ENCODE measurements at regions not wholly inside any gene's neighbourhood (a gene's known extent, or its start where the extent isn't known, plus 50 kb on each side); places are given as distances from the start of the nearest gene placed in this dataset.

GRCh38 chr6:134381959-134382358, 64.0 kb upstream of the SGK1 start:
- TF ChIP-seq, protein P1, sequence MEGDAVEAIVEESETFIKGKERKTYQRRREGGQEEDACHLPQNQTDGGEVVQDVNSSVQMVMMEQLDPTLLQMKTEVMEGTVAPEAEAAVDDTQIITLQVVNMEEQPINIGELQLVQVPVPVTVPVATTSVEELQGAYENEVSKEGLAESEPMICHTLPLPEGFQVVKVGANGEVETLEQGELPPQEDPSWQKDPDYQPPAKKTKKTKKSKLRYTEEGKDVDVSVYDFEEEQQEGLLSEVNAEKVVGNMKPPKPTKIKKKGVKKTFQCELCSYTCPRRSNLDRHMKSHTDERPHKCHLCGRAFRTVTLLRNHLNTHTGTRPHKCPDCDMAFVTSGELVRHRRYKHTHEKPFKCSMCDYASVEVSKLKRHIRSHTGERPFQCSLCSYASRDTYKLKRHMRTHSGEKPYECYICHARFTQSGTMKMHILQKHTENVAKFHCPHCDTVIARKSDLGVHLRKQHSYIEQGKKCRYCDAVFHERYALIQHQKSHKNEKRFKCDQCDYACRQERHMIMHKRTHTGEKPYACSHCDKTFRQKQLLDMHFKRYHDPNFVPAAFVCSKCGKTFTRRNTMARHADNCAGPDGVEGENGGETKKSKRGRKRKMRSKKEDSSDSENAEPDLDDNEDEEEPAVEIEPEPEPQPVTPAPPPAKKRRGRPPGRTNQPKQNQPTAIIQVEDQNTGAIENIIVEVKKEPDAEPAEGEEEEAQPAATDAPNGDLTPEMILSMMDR (IDR thresholded peaks at IDR 0.05; ENCODE audit: insufficient read depth, low read depth, low read length, missing control alignments), result no peak
- no peak for DNase-seq (ENCODE audit: low read depth)
- no peak overlapping the region for H3K4me3 ChIP-seq (ENCODE audit: low read depth, low read length)

DNA sequence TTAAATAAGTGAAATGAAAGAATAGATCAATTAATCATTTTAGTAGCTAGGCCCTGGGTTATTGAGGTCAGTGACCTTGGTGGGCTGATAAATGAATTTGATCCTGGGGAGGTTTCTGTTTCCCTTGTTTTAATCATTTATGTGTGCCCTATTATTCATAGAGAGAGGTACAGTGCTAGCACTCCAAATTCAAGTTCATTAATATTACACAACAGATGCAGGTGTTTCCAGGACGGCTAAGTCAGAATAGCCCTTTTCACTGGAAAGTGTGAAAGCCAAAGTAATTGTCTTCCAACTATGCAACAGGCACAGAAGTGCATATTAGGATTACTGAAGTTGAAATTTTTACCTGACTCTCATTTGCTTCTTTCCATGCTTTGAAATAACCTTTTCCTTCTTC, 61.7 kb upstream of the SGK1 start:
- TF ChIP-seq, protein P1 (IDR thresholded peaks at IDR 0.05; ENCODE audit: insufficient read depth, low read depth, low read length, missing control alignments), result no peak
- H3K4me3 ChIP-seq (ENCODE audit: low read depth, low read length), result no peak overlapping the region
- DNase-seq (ENCODE audit: low read depth), result no peak

DNA sequence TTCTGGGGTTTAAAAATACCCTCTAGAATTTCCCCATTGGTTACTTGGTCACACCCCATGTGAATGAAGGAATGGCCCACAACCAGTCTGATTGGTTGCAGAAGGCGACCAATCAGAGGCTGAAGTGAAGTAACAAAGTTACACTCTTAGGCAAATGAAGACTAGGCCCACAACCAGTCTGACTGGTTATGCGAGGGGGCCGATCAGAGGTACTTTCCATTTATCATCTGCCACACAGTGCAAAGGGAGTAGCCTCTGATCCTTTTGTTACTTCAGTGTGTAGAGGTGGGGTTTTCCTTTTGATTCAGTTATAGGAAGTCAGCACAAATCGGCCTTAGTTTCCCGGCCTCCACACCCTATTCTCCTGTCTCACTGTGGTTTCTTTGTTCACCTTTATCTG, 61.2 kb upstream of the SGK1 start:
- DNase-seq (ENCODE audit: low read depth), result peak; percentile 83
- no peak overlapping the region for H3K4me3 ChIP-seq (ENCODE audit: low read depth, low read length)
- TF ChIP-seq, protein P1 (IDR thresholded peaks at IDR 0.05; ENCODE audit: insufficient read depth, low read depth, low read length, missing control alignments), result no peak

DNA sequence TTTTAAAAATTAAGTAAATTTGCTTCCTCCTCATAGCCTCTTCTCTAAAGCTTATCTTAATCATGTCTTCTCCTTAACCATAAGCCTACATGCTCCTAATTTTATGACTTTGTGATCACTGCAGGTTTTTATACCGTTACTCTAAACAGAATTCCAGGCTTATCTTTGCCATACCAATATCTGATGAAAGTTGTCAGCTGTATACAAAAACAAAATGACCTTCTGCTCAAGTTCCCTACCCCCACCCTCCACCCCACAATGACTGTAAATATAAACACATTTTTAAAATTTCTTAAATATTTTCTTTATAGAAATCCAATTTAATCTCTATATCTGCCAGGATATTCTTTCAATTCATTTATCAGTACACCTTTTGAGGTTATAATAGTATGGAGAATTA, 60.5 kb upstream of the SGK1 start:
- H3K4me3 ChIP-seq (ENCODE audit: low read depth, low read length), result no peak overlapping the region
- TF ChIP-seq, protein P1 (IDR thresholded peaks at IDR 0.05; ENCODE audit: insufficient read depth, low read depth, low read length, missing control alignments), result no peak
- no peak for DNase-seq (ENCODE audit: low read depth)

DNA sequence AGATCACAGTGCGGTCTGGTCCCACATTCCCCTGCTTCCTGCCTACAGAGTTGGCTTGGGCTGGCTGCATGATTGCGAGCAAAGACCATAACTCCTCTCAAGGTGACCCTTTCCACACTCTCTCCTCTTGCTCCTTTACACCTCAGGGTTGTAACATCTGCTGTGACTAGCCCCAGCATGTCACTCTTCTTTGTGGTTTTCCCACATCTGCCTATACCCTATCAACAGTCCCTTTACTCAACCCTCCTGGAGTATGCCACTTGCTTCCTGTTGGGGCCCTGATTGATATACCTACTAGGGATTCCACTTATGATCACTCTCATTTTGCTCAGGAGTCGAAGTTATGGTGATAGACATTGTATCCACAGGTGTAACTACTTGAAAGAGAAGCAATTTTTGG, 58.9 kb upstream of the SGK1 start:
- H3K4me3 ChIP-seq (ENCODE audit: low read depth, low read length), result no peak overlapping the region
- TF ChIP-seq, protein P1 (IDR thresholded peaks at IDR 0.05; ENCODE audit: insufficient read depth, low read depth, low read length, missing control alignments), result no peak
- DNase-seq (ENCODE audit: low read depth), result peak; percentile 16

- no peak for DNase-seq (ENCODE audit: low read depth)
- TF ChIP-seq, protein P1 (IDR thresholded peaks at IDR 0.05; ENCODE audit: insufficient read depth, low read depth, low read length, missing control alignments), result no peak
- H3K4me3 ChIP-seq (ENCODE audit: low read depth, low read length), result no peak overlapping the region
Observed at GRCh38 chr6:134375220-134375580, 57.3 kb upstream of the SGK1 start.

DNA sequence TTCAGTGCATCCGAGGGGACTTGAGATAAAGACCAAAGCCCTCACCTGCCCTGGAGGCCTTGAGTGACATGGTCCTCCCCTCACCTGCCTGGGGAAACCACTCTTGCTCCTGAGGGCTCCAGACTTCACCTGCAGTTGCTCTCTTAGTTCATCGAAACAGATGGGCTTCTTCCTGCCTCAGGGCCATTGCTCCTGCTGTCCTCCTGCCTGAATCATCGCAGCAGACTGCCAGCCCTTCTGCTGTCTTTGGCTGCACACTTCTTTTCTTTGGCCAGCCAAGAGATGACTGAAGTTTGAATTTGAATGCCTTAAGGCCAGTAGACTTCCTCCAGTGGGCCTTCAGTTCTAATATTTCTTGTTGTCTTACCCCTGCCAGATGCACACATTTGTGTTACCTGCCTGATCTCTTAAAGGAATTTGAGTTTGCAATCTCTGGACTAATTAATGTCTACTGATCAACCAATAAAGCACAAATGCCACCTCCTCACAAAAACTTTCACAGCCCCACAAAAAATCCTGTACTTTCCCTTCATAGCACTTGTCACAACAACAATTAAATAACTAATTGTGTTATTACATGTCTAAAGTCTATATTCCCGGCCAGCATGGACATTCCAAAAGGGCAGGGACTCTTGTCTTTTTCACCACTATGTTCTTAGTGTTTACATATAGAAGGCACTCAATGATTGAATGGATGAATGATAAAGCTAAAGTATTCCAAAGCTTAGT, 56.7 kb upstream of the SGK1 start:
- no peak for DNase-seq (ENCODE audit: low read depth)
- TF ChIP-seq, protein P1 (IDR thresholded peaks at IDR 0.05; ENCODE audit: insufficient read depth, low read depth, low read length, missing control alignments), result no peak
- no peak overlapping the region for H3K4me3 ChIP-seq (ENCODE audit: low read depth, low read length)
